ENCODE measurements at regions not wholly inside any gene's neighbourhood (a gene's known extent, or its start where the extent isn't known, plus 50 kb on each side); places are given as distances from the start of the nearest gene placed in this dataset.
"Not testable (repeated sequence)": the region's sequence is repeated elsewhere in the genome, so short reads cannot be mapped to it uniquely, and the experiment has no call there.

DNA sequence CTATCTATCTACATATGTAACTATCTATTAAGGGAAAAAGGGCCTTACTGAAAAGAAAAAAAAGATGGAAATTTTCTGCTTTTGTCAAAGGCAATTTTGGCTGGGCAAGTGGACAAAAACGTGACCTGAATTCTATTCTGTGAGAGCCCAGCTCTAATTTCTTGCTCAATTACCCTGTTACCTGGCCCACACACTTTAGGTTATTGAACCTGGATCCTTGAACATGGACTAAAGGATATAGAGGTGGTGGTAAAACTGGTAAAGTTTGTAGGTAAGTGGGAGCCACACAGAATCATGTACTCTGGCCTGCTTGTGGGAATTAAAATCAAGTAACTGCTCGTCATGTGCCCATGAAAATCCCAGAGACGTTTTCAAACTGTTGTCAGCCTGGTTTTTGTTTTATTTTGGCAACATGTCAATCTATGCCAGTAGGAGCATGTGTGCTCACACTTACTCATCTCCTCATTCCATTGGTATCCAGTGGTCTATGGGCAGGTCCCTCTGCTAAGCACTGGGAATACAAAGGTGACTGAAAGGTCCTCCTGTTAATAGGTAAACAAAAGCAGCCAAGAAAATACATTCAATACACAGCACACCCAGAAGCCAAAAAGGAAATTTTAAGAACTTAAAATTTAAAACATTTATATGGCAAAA is 113.7 kb upstream of the WARS2 start:
- Histone ChIP-seq H3K9ac (ENCODE audit: low read length in 3 of 3) (no peak overlapping the region), H3K36me3 (ENCODE audit: control insufficient read depth in 2 of 3, insufficient read depth in 3 of 3, low read length in 3 of 3) (no peaks in the 10 kb centered on the region), H3K4me1 (ENCODE audit: control insufficient read depth in 2 of 3, insufficient read depth in 2 of 3, low read depth in 1 of 3, low read length in 3 of 3) (no peaks in the 10 kb centered on the region), H3K9me3 (ENCODE audit: control insufficient read depth in 2 of 3, insufficient read depth in 1 of 3, low read length in 3 of 3) (no peaks in the 10 kb centered on the region), H3K27ac (ENCODE audit: low read depth in 2 of 2, low read length in 2 of 2) (no peak overlapping the region), H3K4me3 (ENCODE audit: low read length in 3 of 3) (no peak overlapping the region), H3K27me3 (ENCODE audit: control insufficient read depth, insufficient read depth, low read length) (no peaks in the 10 kb centered on the region)
- TF ChIP-seq, protein P1, sequence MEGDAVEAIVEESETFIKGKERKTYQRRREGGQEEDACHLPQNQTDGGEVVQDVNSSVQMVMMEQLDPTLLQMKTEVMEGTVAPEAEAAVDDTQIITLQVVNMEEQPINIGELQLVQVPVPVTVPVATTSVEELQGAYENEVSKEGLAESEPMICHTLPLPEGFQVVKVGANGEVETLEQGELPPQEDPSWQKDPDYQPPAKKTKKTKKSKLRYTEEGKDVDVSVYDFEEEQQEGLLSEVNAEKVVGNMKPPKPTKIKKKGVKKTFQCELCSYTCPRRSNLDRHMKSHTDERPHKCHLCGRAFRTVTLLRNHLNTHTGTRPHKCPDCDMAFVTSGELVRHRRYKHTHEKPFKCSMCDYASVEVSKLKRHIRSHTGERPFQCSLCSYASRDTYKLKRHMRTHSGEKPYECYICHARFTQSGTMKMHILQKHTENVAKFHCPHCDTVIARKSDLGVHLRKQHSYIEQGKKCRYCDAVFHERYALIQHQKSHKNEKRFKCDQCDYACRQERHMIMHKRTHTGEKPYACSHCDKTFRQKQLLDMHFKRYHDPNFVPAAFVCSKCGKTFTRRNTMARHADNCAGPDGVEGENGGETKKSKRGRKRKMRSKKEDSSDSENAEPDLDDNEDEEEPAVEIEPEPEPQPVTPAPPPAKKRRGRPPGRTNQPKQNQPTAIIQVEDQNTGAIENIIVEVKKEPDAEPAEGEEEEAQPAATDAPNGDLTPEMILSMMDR (IDR thresholded peaks at IDR 0.05; ENCODE audit: borderline replicate concordance, extremely low read depth, insufficient read depth): no peak
- intact Hi-C loops (cut with DNase I): no loop called here
- FAIRE-seq (no peak), DNase-seq (no peak)

GRCh38 chr1:119256089-119256488 is 112.5 kb upstream of the HAO2 start:
- H3K4me3 ChIP-seq (ENCODE audit: low read length in 3 of 3); H3K9me3 ChIP-seq (ENCODE audit: control insufficient read depth in 2 of 3, insufficient read depth in 1 of 3, low read length in 3 of 3); FAIRE-seq; H3K4me1 ChIP-seq (ENCODE audit: control insufficient read depth in 2 of 3, insufficient read depth in 2 of 3, low read depth in 1 of 3, low read length in 3 of 3); intact Hi-C loops (cut with DNase I); DNase-seq; H3K36me3 ChIP-seq (ENCODE audit: control insufficient read depth in 2 of 3, insufficient read depth in 3 of 3, low read length in 3 of 3); H3K27ac ChIP-seq (ENCODE audit: low read depth in 2 of 2, low read length in 2 of 2); H3K9ac ChIP-seq (ENCODE audit: low read length in 3 of 3); H3K27me3 ChIP-seq (ENCODE audit: control insufficient read depth, insufficient read depth, low read length): not testable (repeated sequence)

GRCh38 chr1:119260506-119260905 is 108.1 kb upstream of the HAO2 start:
- TF ChIP-seq, protein P1 (IDR thresholded peaks at IDR 0.05; ENCODE audit: borderline replicate concordance, extremely low read depth, insufficient read depth): no peak
- no peaks in the 10 kb centered on the region for H3K27me3 ChIP-seq (ENCODE audit: control insufficient read depth, insufficient read depth, low read length)
- intact Hi-C loops (cut with DNase I): no loop called here
- no peaks in the 10 kb centered on the region for H3K4me1 ChIP-seq (ENCODE audit: control insufficient read depth in 2 of 3, insufficient read depth in 2 of 3, low read depth in 1 of 3, low read length in 3 of 3)
- H3K27ac ChIP-seq (ENCODE audit: low read depth in 2 of 2, low read length in 2 of 2): no peak overlapping the region
- no peak overlapping the region for H3K9ac ChIP-seq (ENCODE audit: low read length in 3 of 3)
- H3K9me3 ChIP-seq (ENCODE audit: control insufficient read depth in 2 of 3, insufficient read depth in 1 of 3, low read length in 3 of 3): no peaks in the 10 kb centered on the region
- DNase-seq (peak in 3 of 5 donors; percentile 61 to 81 (median 70)), FAIRE-seq (no peak)
- H3K4me3 ChIP-seq (ENCODE audit: low read length in 3 of 3): no peak overlapping the region
- no peaks in the 10 kb centered on the region for H3K36me3 ChIP-seq (ENCODE audit: control insufficient read depth in 2 of 3, insufficient read depth in 3 of 3, low read length in 3 of 3)

DNA sequence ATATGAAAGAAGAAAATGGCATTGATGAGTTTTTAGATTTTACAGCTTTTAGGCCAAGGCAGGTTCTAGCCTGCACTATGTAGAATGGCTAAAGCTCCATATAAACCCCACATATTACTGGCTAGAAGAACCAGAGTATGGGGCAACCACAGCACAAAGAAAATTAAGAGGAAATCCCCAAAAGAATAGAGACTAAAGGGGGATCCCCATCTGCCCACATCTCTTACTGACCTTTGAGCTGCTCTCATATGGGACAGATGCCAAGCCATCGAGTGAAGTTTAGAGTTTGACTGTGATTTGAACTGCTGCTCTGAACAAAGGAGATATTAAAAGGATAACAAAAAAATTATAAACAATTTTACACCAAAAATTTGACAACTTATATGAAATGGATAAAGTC is 102.2 kb upstream of the HAO2 start:
- TF ChIP-seq, protein P1 (IDR thresholded peaks at IDR 0.05; ENCODE audit: borderline replicate concordance, extremely low read depth, insufficient read depth): no peak
- H3K27ac ChIP-seq (ENCODE audit: low read depth in 2 of 2, low read length in 2 of 2): no peak overlapping the region
- H3K27me3 ChIP-seq (ENCODE audit: control insufficient read depth, insufficient read depth, low read length): no peaks in the 10 kb centered on the region
- H3K36me3 ChIP-seq (ENCODE audit: control insufficient read depth in 2 of 3, insufficient read depth in 3 of 3, low read length in 3 of 3): no peaks in the 10 kb centered on the region
- intact Hi-C loops (cut with DNase I): no loop called here
- H3K4me1 ChIP-seq (ENCODE audit: control insufficient read depth in 2 of 3, insufficient read depth in 2 of 3, low read depth in 1 of 3, low read length in 3 of 3): no peaks in the 10 kb centered on the region
- FAIRE-seq: no peak
- H3K9ac ChIP-seq (ENCODE audit: low read length in 3 of 3): no peak overlapping the region
- no peak for DNase-seq
- H3K4me3 ChIP-seq (ENCODE audit: low read length in 3 of 3): no peak overlapping the region
- H3K9me3 ChIP-seq (ENCODE audit: control insufficient read depth in 2 of 3, insufficient read depth in 1 of 3, low read length in 3 of 3): no peaks in the 10 kb centered on the region
